Cardiac muscle cell (in vitro differentiated cells and primary cell): ENCODE measurements at regions not wholly inside any gene's neighbourhood (a gene's known extent, or its start where the extent isn't known, plus 50 kb on each side); places are given as distances from the start of the nearest gene placed in this dataset.

Experiments used
- DNase-seq, 2 donors: peaks; one replicate each; pipeline versions ENCODE4 v3.0.0 to v3.0.0-alpha.2; 2010 to 2017; ENCODE audit warnings: low read depth in 1 of 2, low spot score in 1 of 2
- H3K27ac ChIP-seq: fragments of 200-600 bp; sonication (generic); 2 replicates; pipeline ENCODE4 v1.5.1; 2016
- H3K27me3 ChIP-seq: fragments of 200-600 bp; sonication (generic); 2 replicates; pipeline ENCODE4 v1.6.0; 2016; ENCODE audit warnings: control low read depth
- H3K36me3 ChIP-seq: fragments of 200-600 bp; sonication (generic); 2 replicates; pipeline ENCODE4 v1.5.1; 2016; ENCODE audit warnings: control low read depth
- H3K4me1 ChIP-seq: fragments of 200-600 bp; sonication (generic); 2 replicates; pipeline ENCODE4 v1.8.1; 2017; ENCODE audit warnings: low read depth, mild to moderate bottlenecking, mixed run types
- H3K4me3 ChIP-seq: fragments of 200-600 bp; sonication (generic); 2 replicates; pipeline ENCODE4 v1.5.1; 2016; ENCODE audit warnings: mild to moderate bottlenecking
- H3K9me3 ChIP-seq: fragments of 200-600 bp; sonication (generic); 2 replicates; pipeline ENCODE4 v1.5.1; 2017; ENCODE audit warnings: low read depth, mild to moderate bottlenecking, control low read depth
- CTCF ChIP-seq: IDR thresholded peaks from 2 replicates; pipeline ENCODE4 v1.5.1; 2012; ENCODE audit warnings: low read depth, mild to moderate bottlenecking, low read length

GRCh38 chr6:43907312-43907711 is 137.3 kb downstream of the VEGFA start:
- H3K9me3 ChIP-seq: no peaks in the 10 kb centered on the region
- H3K36me3 ChIP-seq: no peaks in the 10 kb centered on the region
- H3K27ac ChIP-seq: no peak overlapping the region
- TF ChIP-seq CTCF: no peak
- DNase-seq: no peak
- H3K27me3 ChIP-seq: no peaks in the 10 kb centered on the region
- H3K4me1 ChIP-seq: peaks cover 36% of the 10 kb centered on the region
- H3K4me3 ChIP-seq: no peak overlapping the region

DNA sequence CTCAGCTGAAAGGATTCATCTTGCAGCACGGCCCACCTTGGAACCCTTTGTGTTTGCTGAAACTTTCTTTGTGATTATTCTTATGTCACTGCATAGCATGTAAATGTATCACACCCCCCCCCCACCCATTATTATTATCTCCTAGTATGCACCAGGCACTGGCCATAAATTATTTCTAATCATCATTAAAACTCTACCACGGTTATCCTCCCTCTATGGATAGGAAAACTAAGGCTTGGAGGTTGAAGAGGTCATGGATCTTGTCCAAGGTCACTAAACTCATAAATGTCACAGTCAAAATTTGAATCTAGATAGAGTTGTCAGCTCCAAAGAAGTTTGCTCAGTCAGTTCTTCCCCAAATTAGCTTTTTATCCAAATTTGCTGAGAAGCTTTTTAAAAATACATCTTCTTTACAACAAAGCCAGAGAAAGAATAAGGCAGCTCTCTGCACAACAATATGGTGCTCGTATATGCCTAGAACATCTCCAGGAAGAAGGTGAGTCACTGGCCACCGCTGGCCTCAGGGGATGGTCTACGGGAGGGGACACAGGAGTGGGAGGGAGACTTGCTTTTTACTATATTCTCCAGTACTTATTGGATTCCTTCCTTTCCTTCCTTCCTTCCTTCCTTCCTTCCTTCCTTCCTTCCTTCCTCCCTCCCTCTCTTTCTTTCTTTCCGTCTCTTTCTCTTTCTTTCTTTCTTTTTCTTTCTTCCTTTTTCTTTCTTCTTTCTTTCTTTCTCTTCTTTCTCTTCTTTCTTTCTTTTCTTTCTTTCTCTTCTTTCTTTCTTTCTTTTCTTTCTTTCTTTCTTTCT is 134.5 kb downstream of the VEGFA start:
- Histone ChIP-seq H3K4me1 (peaks cover 27% of the 10 kb centered on the region), H3K4me3 (no peak overlapping the region), H3K27me3 (no peaks in the 10 kb centered on the region), H3K36me3 (no peaks in the 10 kb centered on the region), H3K9me3 (no peaks in the 10 kb centered on the region), H3K27ac (peak overlapping the region; percentile 75)
- DNase-seq: no peak
- no peak for TF ChIP-seq CTCF

DNA sequence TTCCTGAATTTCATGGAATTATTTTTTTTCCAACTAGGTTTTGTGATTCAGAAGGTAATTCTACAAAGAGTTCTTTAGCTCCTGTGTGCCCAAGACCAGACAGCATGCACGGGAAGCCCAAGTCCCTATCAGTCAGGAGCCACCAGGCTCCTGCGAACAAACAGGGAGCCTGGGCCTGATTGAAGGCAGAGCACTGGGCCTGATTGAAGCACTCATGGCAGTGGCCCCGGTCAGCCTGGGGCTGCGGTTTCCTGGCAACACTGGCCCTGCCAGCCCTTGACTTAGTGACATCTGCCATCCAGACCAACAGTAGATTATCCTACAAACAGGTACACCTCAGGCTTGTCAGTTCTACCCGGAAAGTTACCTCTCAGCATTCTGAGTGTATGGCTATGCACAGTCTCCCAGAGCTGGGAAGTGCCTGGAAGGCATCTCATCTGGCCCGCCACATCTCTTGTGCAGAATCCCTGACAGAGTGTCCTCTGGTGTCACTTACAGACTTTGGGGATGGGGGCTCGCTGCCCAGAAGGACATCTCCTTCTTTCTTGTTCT is 133.8 kb downstream of the VEGFA start:
- no peak for DNase-seq
- Histone ChIP-seq H3K36me3 (no peaks in the 10 kb centered on the region), H3K27me3 (no peaks in the 10 kb centered on the region), H3K27ac (peak overlapping the region; percentile 75), H3K4me3 (no peak overlapping the region), H3K9me3 (no peaks in the 10 kb centered on the region), H3K4me1 (peaks cover 27% of the 10 kb centered on the region)
- TF ChIP-seq CTCF: no peak

DNA sequence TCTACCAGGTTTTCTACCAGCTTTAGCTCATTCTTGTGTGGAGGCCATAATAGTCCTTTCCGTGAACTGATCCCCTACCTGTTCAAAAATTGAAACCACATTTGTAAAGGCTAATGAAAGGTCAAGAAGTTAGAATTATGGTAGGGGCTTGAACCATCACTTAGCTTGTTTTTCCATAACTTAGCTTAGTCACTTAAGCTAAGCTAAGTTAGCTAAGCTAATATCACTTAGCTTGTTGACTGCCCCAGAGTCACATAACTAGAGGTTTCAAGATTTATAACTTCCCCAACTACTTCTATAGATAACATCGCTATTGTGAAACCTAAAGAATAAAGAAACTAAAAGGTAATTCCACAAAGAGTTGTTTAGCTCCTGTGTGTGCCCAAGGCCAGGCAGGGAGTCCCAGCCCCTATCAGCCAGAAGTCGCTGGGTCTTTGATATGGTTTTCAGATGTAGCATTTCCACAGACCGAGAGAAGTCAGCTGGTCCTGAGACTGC is 131.8 kb downstream of the VEGFA start:
- H3K36me3 ChIP-seq: no peaks in the 10 kb centered on the region
- H3K4me1 ChIP-seq: peaks cover 28% of the 10 kb centered on the region
- no peaks in the 10 kb centered on the region for H3K27me3 ChIP-seq
- H3K4me3 ChIP-seq: no peak overlapping the region
- no peak for TF ChIP-seq CTCF
- H3K27ac ChIP-seq: peak overlapping the region; percentile 4
- DNase-seq: no peak
- H3K9me3 ChIP-seq: no peaks in the 10 kb centered on the region

DNA sequence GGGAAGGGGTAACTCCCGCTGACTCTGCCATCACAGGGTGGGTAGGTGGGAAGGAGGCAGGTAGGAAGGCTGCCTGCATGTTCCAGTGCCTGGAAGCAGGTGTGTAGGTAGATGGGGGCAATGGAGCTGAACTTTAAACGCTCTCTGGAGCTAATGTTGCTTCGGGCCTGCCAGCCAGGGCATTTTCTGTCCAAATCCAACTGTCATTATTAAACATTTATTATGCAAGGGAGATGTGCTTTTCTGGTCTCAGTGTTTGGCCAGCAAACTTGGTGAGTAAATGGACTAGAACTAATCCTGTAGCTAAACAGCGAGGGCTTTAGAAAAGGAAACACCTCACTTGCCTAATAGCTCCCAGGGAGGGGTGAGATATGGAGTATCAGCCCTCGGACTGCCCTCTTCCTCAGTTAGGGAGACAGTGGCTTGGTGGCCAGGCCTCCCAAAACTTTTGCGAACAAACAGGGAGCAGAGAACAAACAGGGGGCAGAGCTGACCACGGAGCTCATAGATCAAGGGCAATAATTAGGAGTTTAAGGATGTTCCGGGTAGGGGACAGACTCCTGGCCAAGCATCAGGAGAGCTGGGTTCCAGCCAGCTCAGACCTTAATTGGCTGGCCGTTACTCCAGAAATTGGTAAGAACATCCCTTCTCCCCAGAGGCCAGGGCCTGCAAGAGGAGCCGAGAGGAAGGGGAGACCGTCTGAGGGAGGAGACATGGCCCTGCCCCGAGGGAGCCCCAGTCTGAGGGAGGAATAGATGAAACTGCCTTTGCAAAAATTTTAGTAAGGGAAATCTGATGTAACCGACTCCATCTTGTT is 131.1 kb downstream of the VEGFA start:
- H3K27me3 ChIP-seq: no peaks in the 10 kb centered on the region
- no peak for DNase-seq
- TF ChIP-seq CTCF: no peak
- no peaks in the 10 kb centered on the region for H3K36me3 ChIP-seq
- no peak overlapping the region for H3K27ac ChIP-seq
- H3K4me1 ChIP-seq: peaks cover 34% of the 10 kb centered on the region
- no peaks in the 10 kb centered on the region for H3K9me3 ChIP-seq
- no peak overlapping the region for H3K4me3 ChIP-seq
